ENCODE measurements at regions not wholly inside any gene's neighbourhood (a gene's known extent, or its start where the extent isn't known, plus 50 kb on each side); places are given as distances from the start of the nearest gene placed in this dataset.

- Histone ChIP-seq H4K20me1 (ENCODE audit: control insufficient read depth, extremely low read depth, insufficient read depth, low read length) (no peaks in the 10 kb centered on the region), H3K9me3 (ENCODE audit: control insufficient read depth, low read depth, low read length) (peaks cover 2% of the 10 kb centered on the region), H3K79me2 (ENCODE audit: control insufficient read depth, insufficient read depth, low read length) (no peaks in the 10 kb centered on the region), H2AFZ (ENCODE audit: control insufficient read depth, low read length) (no peak overlapping the region), H3K4me2 (ENCODE audit: control insufficient read depth, extremely low read depth, insufficient read depth, low read depth, low read length) (no peak overlapping the region), H3K36me3 (ENCODE audit: control insufficient read depth in 2 of 2, extremely low read depth in 1 of 2, insufficient read depth in 2 of 2, low read length in 2 of 2) (no peaks in the 10 kb centered on the region), H3K27me3 (ENCODE audit: control insufficient read depth, extremely low read depth, insufficient read depth, low read length) (no peaks in the 10 kb centered on the region), H3K27ac (ENCODE audit: control insufficient read depth, insufficient read depth, low read length) (no peak overlapping the region), H3K9ac (ENCODE audit: control insufficient read depth, extremely low read depth, insufficient read depth, low read length) (no peak overlapping the region), H3K9me1 (ENCODE audit: control insufficient read depth, extremely low read depth, insufficient read depth, low read length) (no peaks in the 10 kb centered on the region), H3K4me1 (ENCODE audit: control insufficient read depth, extremely low read depth, insufficient read depth, low read length) (no peaks in the 10 kb centered on the region), H3K4me3 (ENCODE audit: control insufficient read depth in 2 of 3, extremely low read depth in 1 of 3, insufficient read depth in 2 of 3, low read depth in 1 of 3, low read length in 3 of 3) (no peak overlapping the region)
- dilution Hi-C loops (cut with MboI; ENCODE audit: extremely low pct_ligation_motif_present, low sequenced_read_pairs), result no loop called here
- DNase-seq (ENCODE audit: low read depth, low spot score) (no peak), FAIRE-seq (no peak)
- TF ChIP-seq EZH2 (IDR thresholded peaks at IDR 0.05; ENCODE audit: low read length), result no peak
- TF ChIP-seq CTCF (optimal IDR thresholded peaks at IDR 0.05 in 1 of 3, IDR thresholded peaks at IDR 0.05 in 1 of 3, conservative IDR thresholded peaks at IDR 0.05 in 1 of 3; ENCODE audit: extremely low read depth in 1 of 3, insufficient read depth in 2 of 3, low read length in 3 of 3), result no peak
Observed at GRCh38 chr5:6087576-6087975, 290.8 kb downstream of the MED10 start.

GRCh38 chr5:6086871-6087270 lies 291.5 kb downstream of the MED10 start:
- no peak for FAIRE-seq
- no peak overlapping the region for H3K27ac ChIP-seq (ENCODE audit: control insufficient read depth, insufficient read depth, low read length)
- no peak for DNase-seq (ENCODE audit: low read depth, low spot score)
- H3K79me2 ChIP-seq (ENCODE audit: control insufficient read depth, insufficient read depth, low read length), result no peaks in the 10 kb centered on the region
- no peak overlapping the region for H3K4me2 ChIP-seq (ENCODE audit: control insufficient read depth, extremely low read depth, insufficient read depth, low read depth, low read length)
- H4K20me1 ChIP-seq (ENCODE audit: control insufficient read depth, extremely low read depth, insufficient read depth, low read length), result no peaks in the 10 kb centered on the region
- no peaks in the 10 kb centered on the region for H3K9me1 ChIP-seq (ENCODE audit: control insufficient read depth, extremely low read depth, insufficient read depth, low read length)
- no peaks in the 10 kb centered on the region for H3K27me3 ChIP-seq (ENCODE audit: control insufficient read depth, extremely low read depth, insufficient read depth, low read length)
- dilution Hi-C loops (cut with MboI; ENCODE audit: extremely low pct_ligation_motif_present, low sequenced_read_pairs), result no loop called here
- no peaks in the 10 kb centered on the region for H3K36me3 ChIP-seq (ENCODE audit: control insufficient read depth in 2 of 2, extremely low read depth in 1 of 2, insufficient read depth in 2 of 2, low read length in 2 of 2)
- no peaks in the 10 kb centered on the region for H3K4me1 ChIP-seq (ENCODE audit: control insufficient read depth, extremely low read depth, insufficient read depth, low read length)
- no peak overlapping the region for H3K4me3 ChIP-seq (ENCODE audit: control insufficient read depth in 2 of 3, extremely low read depth in 1 of 3, insufficient read depth in 2 of 3, low read depth in 1 of 3, low read length in 3 of 3)
- TF ChIP-seq CTCF (optimal IDR thresholded peaks at IDR 0.05 in 1 of 3, IDR thresholded peaks at IDR 0.05 in 1 of 3, conservative IDR thresholded peaks at IDR 0.05 in 1 of 3; ENCODE audit: extremely low read depth in 1 of 3, insufficient read depth in 2 of 3, low read length in 3 of 3) (no peak), EZH2 (IDR thresholded peaks at IDR 0.05; ENCODE audit: low read length) (no peak)
- H2AFZ ChIP-seq (ENCODE audit: control insufficient read depth, low read length), result no peak overlapping the region
- H3K9ac ChIP-seq (ENCODE audit: control insufficient read depth, extremely low read depth, insufficient read depth, low read length), result no peak overlapping the region
- no peaks in the 10 kb centered on the region for H3K9me3 ChIP-seq (ENCODE audit: control insufficient read depth, low read depth, low read length)

Data from keratinocyte (primary cell).